ENCODE measurements at regions not wholly inside any gene's neighbourhood (a gene's known extent, or its start where the extent isn't known, plus 50 kb on each side); places are given as distances from the start of the nearest gene placed in this dataset.

- no peaks in the 10 kb centered on the region for H3K79me1 ChIP-seq (ENCODE audit: low read depth, low read length)
- no peak overlapping the region for H2BK120ac ChIP-seq (replicated peaks; ENCODE audit: low read depth, low read length)
- H3K18ac ChIP-seq (ENCODE audit: extremely low read depth, low read length): no peak overlapping the region
- no peaks in the 10 kb centered on the region for H3K27me3 ChIP-seq (replicated peaks in 1 of 4; ENCODE audit: control insufficient read depth in 3 of 4, extremely low read depth in 1 of 4, insufficient read depth in 3 of 4, low read length in 3 of 4)
- no peak overlapping the region for H3K9ac ChIP-seq (replicated peaks in 1 of 4; ENCODE audit: extremely low read depth in 1 of 4, low read depth in 3 of 4, low read length in 3 of 4)
- no peaks in the 10 kb centered on the region for H3K79me2 ChIP-seq (ENCODE audit: control insufficient read depth in 1 of 2, insufficient read depth in 2 of 2, low read length in 2 of 2)
- H3K14ac ChIP-seq (ENCODE audit: insufficient read length): no peak overlapping the region
- H2AK5ac ChIP-seq (ENCODE audit: low read depth, low read length): no peak overlapping the region
- POLR2A ChIA-PET (ENCODE audit: partially characterized antibody): no interaction called here
- no peak overlapping the region for H3K56ac ChIP-seq (replicated peaks; ENCODE audit: insufficient read length, low read depth, low read length)
- H3K27ac ChIP-seq (ENCODE audit: low read depth, low read length): no peak overlapping the region
- no peak overlapping the region for H2BK20ac ChIP-seq (ENCODE audit: low read length)
- FAIRE-seq (no peak), DNase-seq (ENCODE audit: low read depth in 1 of 2, low spot score in 2 of 2) (no peak)
- H2BK5ac ChIP-seq (ENCODE audit: low read depth, low read length): no peak overlapping the region
- CTCF ChIA-PET (ENCODE audit: partially characterized antibody): interaction anchor here (0.8 kb wide), 1 partner anchor 346 kb away, joined by 4 read pairs; no protein-coding TSS in a partner anchor
- no peaks in the 10 kb centered on the region for H3K4me1 ChIP-seq (replicated peaks in 1 of 4; ENCODE audit: control insufficient read depth in 3 of 4, insufficient read depth in 4 of 4, low read length in 3 of 4)
- no peak overlapping the region for H3K23ac ChIP-seq (ENCODE audit: insufficient read length)
- peaks cover 5 to 9% of the 10 kb centered on the region in 2 experiments; a peak in 3 of 4 replicates for H3K9me3 ChIP-seq (ENCODE audit: insufficient read depth in 2 of 2, low read depth in 1 of 2, low read length in 1 of 2)
- H3K4me2 ChIP-seq (ENCODE audit: insufficient read depth in 1 of 2, low read depth in 2 of 2, low read length in 2 of 2): no peak overlapping the region
- no peak overlapping the region for H4K91ac ChIP-seq (replicated peaks; ENCODE audit: insufficient read length, low read length)
- H4K8ac ChIP-seq (ENCODE audit: extremely low read depth, insufficient read depth, low read length): no peak overlapping the region
- H2AFZ ChIP-seq (ENCODE audit: low read length): no peak overlapping the region
- H3K4me3 ChIP-seq (ENCODE audit: extremely low read depth in 1 of 4, insufficient read depth in 2 of 4, low read depth in 3 of 4, low read length in 4 of 4): no peak overlapping the region
- no peak overlapping the region for H3K4ac ChIP-seq (replicated peaks; ENCODE audit: insufficient read length, low read depth, low read length)
- no peaks in the 10 kb centered on the region for H3K23me2 ChIP-seq (ENCODE audit: low read depth, low read length)
- H2BK15ac ChIP-seq (ENCODE audit: low read length): no peak overlapping the region
- H4K20me1 ChIP-seq (replicated peaks in 1 of 2; ENCODE audit: control insufficient read depth in 1 of 2, insufficient read depth in 2 of 2, low read length in 2 of 2): no peaks in the 10 kb centered on the region
- no peak overlapping the region for H4K5ac ChIP-seq (ENCODE audit: insufficient read length, low read depth, low read length)
- H2BK12ac ChIP-seq (ENCODE audit: low read depth, low read length): no peak overlapping the region
- H3K36me3 ChIP-seq (ENCODE audit: control insufficient read depth in 2 of 4, insufficient read depth in 4 of 4, low read length in 3 of 4): no peaks in the 10 kb centered on the region; a peak in 1 of 8 replicates
- TF ChIP-seq CTCF (IDR thresholded peaks at IDR 0.05; ENCODE audit: control extremely low read depth in 1 of 3, insufficient read depth in 1 of 3, low read depth in 1 of 3, low read length in 3 of 3): peak in 1 of 3 experiments; percentile 23; a peak in 1 of 4 replicates
- TF ChIP-seq, protein P1, sequence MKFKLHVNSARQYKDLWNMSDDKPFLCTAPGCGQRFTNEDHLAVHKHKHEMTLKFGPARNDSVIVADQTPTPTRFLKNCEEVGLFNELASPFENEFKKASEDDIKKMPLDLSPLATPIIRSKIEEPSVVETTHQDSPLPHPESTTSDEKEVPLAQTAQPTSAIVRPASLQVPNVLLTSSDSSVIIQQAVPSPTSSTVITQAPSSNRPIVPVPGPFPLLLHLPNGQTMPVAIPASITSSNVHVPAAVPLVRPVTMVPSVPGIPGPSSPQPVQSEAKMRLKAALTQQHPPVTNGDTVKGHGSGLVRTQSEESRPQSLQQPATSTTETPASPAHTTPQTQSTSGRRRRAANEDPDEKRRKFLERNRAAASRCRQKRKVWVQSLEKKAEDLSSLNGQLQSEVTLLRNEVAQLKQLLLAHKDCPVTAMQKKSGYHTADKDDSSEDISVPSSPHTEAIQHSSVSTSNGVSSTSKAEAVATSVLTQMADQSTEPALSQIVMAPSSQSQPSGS (IDR thresholded peaks at IDR 0.05; ENCODE audit: low read length): no peak
- no peak for TF ChIP-seq CTBP2 (IDR thresholded peaks at IDR 0.05; ENCODE audit: borderline replicate concordance, insufficient read depth, insufficient read length, low read length)
- TF ChIP-seq BRCA1 (IDR thresholded peaks at IDR 0.05; ENCODE audit: low read depth, low read length): no peak
- TF ChIP-seq SIN3A (conservative IDR thresholded peaks at IDR 0.05 in 1 of 2, IDR thresholded peaks at IDR 0.05 in 1 of 2; ENCODE audit: low read depth in 1 of 2, low read length in 2 of 2): no peak
- no peak for TF ChIP-seq ZNF274 (IDR thresholded peaks at IDR 0.05; ENCODE audit: borderline replicate concordance, extremely low read depth, low read length)
- peak; percentile 43 to 51 for TF ChIP-seq RAD21 (IDR thresholded peaks at IDR 0.05 in 1 of 2, conservative IDR thresholded peaks at IDR 0.05 in 1 of 2; ENCODE audit: low read depth in 2 of 2, low read length in 2 of 2)
- TF ChIP-seq SIRT6 (IDR thresholded peaks at IDR 0.05; ENCODE audit: low read length): no peak
- no peak for TF ChIP-seq SP2 (IDR thresholded peaks at IDR 0.05; ENCODE audit: low read length)
- no peak for TF ChIP-seq EP300 (IDR thresholded peaks at IDR 0.05; ENCODE audit: borderline replicate concordance in 1 of 2, low read depth in 2 of 2, low read length in 2 of 2)
These were observed 376.6 kb downstream of the PTH2R start for GRCh38 chr2:208783184-208783583.
